Mesenchymal stem cell (in vitro differentiated cells and primary cell): ENCODE measurements at regions not wholly inside any gene's neighbourhood (a gene's known extent, or its start where the extent isn't known, plus 50 kb on each side); places are given as distances from the start of the nearest gene placed in this dataset.

Source experiments
- DNase-seq: peaks from one replicate; pipeline ENCODE4 v3.0.0-alpha.2; 2013
- H2AFZ ChIP-seq: one replicate; pipeline ENCODE4 v1.6.1; 2013; ENCODE audit warnings: low read depth, mild to moderate bottlenecking, control low read depth, inconsistent platforms, low read length, moderate library complexity
- H2AK5ac ChIP-seq: 2 replicates; pipeline ENCODE4 v1.6.1; 2013; ENCODE audit warnings: low read length, moderate library complexity, mild to moderate bottlenecking, inconsistent platforms; ENCODE audit not compliant: severe bottlenecking
- H2BK120ac ChIP-seq: one replicate; pipeline ENCODE4 v1.6.1; 2013; ENCODE audit warnings: low read depth, mild to moderate bottlenecking, inconsistent platforms, low read length, moderate library complexity
- H2BK12ac ChIP-seq, 2 experiments: one replicate each; pipeline ENCODE4 v1.6.1; 2013; ENCODE audit warnings: inconsistent platforms in 2 of 2, low read length in 2 of 2, mild to moderate bottlenecking in 2 of 2, moderate library complexity in 2 of 2, control low read depth in 1 of 2
- H2BK15ac ChIP-seq: one replicate; pipeline ENCODE4 v1.6.1; 2013; ENCODE audit warnings: mild to moderate bottlenecking, low read depth, inconsistent platforms; ENCODE audit not compliant: poor library complexity, severe bottlenecking
- H2BK5ac ChIP-seq: 2 replicates; pipeline ENCODE4 v1.6.1; 2013; ENCODE audit warnings: low read depth, mild to moderate bottlenecking, low read length, control low read depth, inconsistent platforms; ENCODE audit not compliant: poor library complexity, severe bottlenecking
- H3K14ac ChIP-seq, 2 experiments: one replicate each; pipeline ENCODE4 v1.6.1; 2013; ENCODE audit warnings: inconsistent platforms in 2 of 2, low read length in 2 of 2, control low read depth in 1 of 2, mild to moderate bottlenecking in 1 of 2, moderate library complexity in 1 of 2
- H3K18ac ChIP-seq, 2 experiments: one replicate each; pipeline ENCODE4 v1.6.1; 2013; ENCODE audit warnings: inconsistent platforms in 2 of 2, low read length in 2 of 2, control low read depth in 1 of 2, low read depth in 1 of 2, mild to moderate bottlenecking in 1 of 2
- H3K23ac ChIP-seq, 2 experiments: one replicate each; pipeline ENCODE4 v1.6.1; 2013; ENCODE audit warnings: inconsistent platforms in 2 of 2, low read length in 2 of 2, mild to moderate bottlenecking in 2 of 2, moderate library complexity in 2 of 2, control low read depth in 1 of 2
- H3K27ac ChIP-seq: 2 replicates; pipeline ENCODE4 v1.5.1; 2013; ENCODE audit warnings: mild to moderate bottlenecking, moderate library complexity, low read length, control low read depth, inconsistent platforms; ENCODE audit not compliant: poor library complexity, severe bottlenecking
- H3K27me3 ChIP-seq, 2 experiments: 2 replicates each; pipeline versions ENCODE4 v1.6.1 to v1.7.0; 2013; ENCODE audit warnings: low read length in 2 of 2, mild to moderate bottlenecking in 2 of 2, moderate library complexity in 2 of 2, control low read depth in 1 of 2, inconsistent platforms in 1 of 2; ENCODE audit not compliant: control insufficient read depth in 1 of 2, insufficient read depth in 1 of 2
- H3K36me3 ChIP-seq, 2 experiments: 2 replicates each; pipeline versions ENCODE4 v1.6.1 to v1.7.0; 2013; ENCODE audit warnings: low read length in 2 of 2, control low read depth in 1 of 2, inconsistent platforms in 1 of 2, low read depth in 1 of 2, mild to moderate bottlenecking in 1 of 2; ENCODE audit not compliant: insufficient read depth in 2 of 2, control insufficient read depth in 1 of 2
- H3K4ac ChIP-seq, 2 experiments: one replicate each; pipeline ENCODE4 v1.6.1; 2013; ENCODE audit warnings: inconsistent platforms in 2 of 2, low read length in 2 of 2, mild to moderate bottlenecking in 2 of 2, moderate library complexity in 2 of 2, control low read depth in 1 of 2, low read depth in 1 of 2
- H3K4me1 ChIP-seq: 2 replicates; pipeline ENCODE4 v1.6.1; 2013; ENCODE audit warnings: low read depth, low read length, control low read depth; ENCODE audit not compliant: control insufficient read depth, insufficient read depth
- H3K4me2 ChIP-seq: 2 replicates; pipeline ENCODE4 v1.6.1; 2013; ENCODE audit warnings: low read length, mild to moderate bottlenecking, inconsistent platforms; ENCODE audit not compliant: poor library complexity, severe bottlenecking
- H3K4me3 ChIP-seq, 2 experiments: 2 replicates each; pipeline versions ENCODE4 v1.5.1 to v1.7.0; 2013; ENCODE audit warnings: low read length in 2 of 2, mild to moderate bottlenecking in 2 of 2, control low read depth in 1 of 2, low read depth in 1 of 2; ENCODE audit not compliant: insufficient read depth in 1 of 2
- H3K79me1 ChIP-seq: replicated peaks from 2 replicates; pipeline ENCODE4 v1.6.1; 2013; ENCODE audit warnings: mild to moderate bottlenecking, control low read depth, low read length, inconsistent platforms; ENCODE audit not compliant: poor library complexity, severe bottlenecking
- H3K9ac ChIP-seq: 2 replicates; pipeline ENCODE4 v1.7.0; 2013; ENCODE audit warnings: mild to moderate bottlenecking, low read length, moderate library complexity
- H3K9me3 ChIP-seq: 2 replicates; pipeline ENCODE4 v1.7.0; 2013; ENCODE audit warnings: mild to moderate bottlenecking, low read length; ENCODE audit not compliant: control insufficient read depth
- H4K8ac ChIP-seq: one replicate; pipeline ENCODE4 v1.6.1; 2013; ENCODE audit warnings: inconsistent platforms, mild to moderate bottlenecking, low read length, moderate library complexity
- H4K91ac ChIP-seq: one replicate; pipeline ENCODE4 v1.6.1; 2013; ENCODE audit warnings: mild to moderate bottlenecking, low read length, inconsistent platforms
- WGBS: methylation state at CpG from one replicate; pipeline ENCODE4 v1.1.7; 2013; ENCODE audit warnings: mixed read lengths; 5-methylcytosine and 5-hydroxymethylcytosine counted together

GRCh38 chr12:98374007-98374406 lies 141.4 kb upstream of the TMPO start:
- Histone ChIP-seq H3K36me3 (no peaks in the 10 kb centered on the region), H3K9me3 (no peaks in the 10 kb centered on the region), H3K79me1 (no peaks in the 10 kb centered on the region), H3K4me3 (no peak overlapping the region), H3K18ac (no peak overlapping the region), H3K4ac (no peak overlapping the region), H3K27me3 (peaks cover 28 to 51% of the 10 kb centered on the region in 2 experiments), H3K4me2 (no peak overlapping the region), H4K91ac (no peak overlapping the region), H3K9ac (no peak overlapping the region), H2AK5ac (no peak overlapping the region), H3K27ac (no peak overlapping the region), H2BK120ac (no peak overlapping the region), H3K23ac (no peak overlapping the region), H2BK5ac (no peak overlapping the region), H3K14ac (no peak overlapping the region), H4K8ac (no peak overlapping the region), H2BK15ac (no peak overlapping the region), H3K4me1 (no peaks in the 10 kb centered on the region), H2AFZ (no peak overlapping the region), H2BK12ac (no peak overlapping the region)
- 82% methylated on average over 1 of the region's 1 CpG for WGBS
- no peak for DNase-seq

- no peak for DNase-seq
- H2BK12ac ChIP-seq, result no peak overlapping the region
- no peak overlapping the region for H2BK5ac ChIP-seq
- H3K18ac ChIP-seq, result no peak overlapping the region
- no peaks in the 10 kb centered on the region for H3K9me3 ChIP-seq
- H3K79me1 ChIP-seq, result no peaks in the 10 kb centered on the region
- no CpG with 5 or more reads among the region's 1 CpG for WGBS
- H3K4ac ChIP-seq, result no peak overlapping the region
- no peaks in the 10 kb centered on the region for H3K36me3 ChIP-seq
- H3K27me3 ChIP-seq, result peaks cover 25 to 50% of the 10 kb centered on the region in 2 experiments
- H3K23ac ChIP-seq, result no peak overlapping the region
- no peak overlapping the region for H3K4me3 ChIP-seq
- no peak overlapping the region for H3K4me2 ChIP-seq
- no peak overlapping the region for H4K91ac ChIP-seq
- H2BK15ac ChIP-seq, result no peak overlapping the region
- no peaks in the 10 kb centered on the region for H3K4me1 ChIP-seq
- H3K27ac ChIP-seq, result no peak overlapping the region
- no peak overlapping the region for H2AK5ac ChIP-seq
- no peak overlapping the region for H4K8ac ChIP-seq
- H2AFZ ChIP-seq, result no peak overlapping the region
- H2BK120ac ChIP-seq, result no peak overlapping the region
- H3K9ac ChIP-seq, result no peak overlapping the region
- no peak overlapping the region for H3K14ac ChIP-seq
These were observed 136.3 kb upstream of the TMPO start for GRCh38 chr12:98379106-98379505.

DNA sequence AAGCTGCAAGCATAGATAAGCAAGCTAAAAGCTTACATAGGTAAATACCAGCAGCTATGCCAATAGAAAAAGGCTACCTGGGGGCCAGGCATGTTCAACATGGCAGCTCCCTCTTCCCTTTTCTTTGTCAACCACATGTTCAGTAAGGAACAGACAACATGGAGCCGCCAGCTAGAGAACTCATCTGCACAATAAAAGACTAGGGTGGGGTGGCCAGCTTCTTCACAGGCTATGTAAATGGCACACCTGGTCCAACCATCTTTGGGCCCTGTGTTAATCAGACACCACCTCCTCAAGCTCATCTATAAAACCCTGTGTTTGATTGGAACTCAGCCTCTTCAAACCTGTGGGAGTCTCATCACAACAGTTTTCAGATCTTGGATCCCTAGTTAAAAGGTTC lies 129.7 kb upstream of the TMPO start:
- 84% methylated on average over 1 of the region's 1 CpG for WGBS
- no peak overlapping the region for H2AK5ac ChIP-seq

DNA sequence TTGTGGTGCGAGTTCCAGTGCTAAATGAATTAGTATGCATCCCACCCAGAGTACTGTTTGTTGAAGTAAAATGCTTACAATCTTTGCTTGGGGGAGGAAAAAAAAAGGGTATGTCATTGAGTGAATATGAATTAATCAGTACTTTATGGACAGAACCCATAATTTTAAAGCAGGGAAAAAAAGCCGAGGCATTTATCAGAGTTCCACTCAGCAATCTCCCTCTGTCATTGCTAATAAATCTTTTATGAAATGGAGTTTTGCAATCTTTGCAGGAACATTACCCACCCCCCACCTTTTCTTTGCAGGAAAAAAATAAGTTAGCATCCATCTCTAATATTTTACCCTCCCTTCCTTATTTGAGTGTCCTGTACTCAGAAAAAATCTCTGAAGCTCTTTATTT lies 127.9 kb upstream of the TMPO start:
- H3K18ac ChIP-seq, result no peak overlapping the region
- H3K14ac ChIP-seq, result no peak overlapping the region
- H3K27me3 ChIP-seq, result peaks cover 5 to 10% of the 10 kb centered on the region in 2 experiments
- whole genome bisulfite sequencing, result 89% methylated on average over 2 of the region's 2 CpGs
- no peak overlapping the region for H3K4me3 ChIP-seq
- no peak overlapping the region for H3K4me2 ChIP-seq
- H2BK5ac ChIP-seq, result no peak overlapping the region
- no peak overlapping the region for H2BK120ac ChIP-seq
- no peak overlapping the region for H3K4ac ChIP-seq
- H2BK15ac ChIP-seq, result no peak overlapping the region
- no peaks in the 10 kb centered on the region for H3K4me1 ChIP-seq
- no peak overlapping the region for H2AFZ ChIP-seq
- no peaks in the 10 kb centered on the region for H3K79me1 ChIP-seq
- H3K27ac ChIP-seq, result no peak overlapping the region
- no peaks in the 10 kb centered on the region for H3K9me3 ChIP-seq
- H4K8ac ChIP-seq, result no peak overlapping the region
- DNase-seq, result no peak
- no peaks in the 10 kb centered on the region for H3K36me3 ChIP-seq
- no peak overlapping the region for H3K23ac ChIP-seq
- H2BK12ac ChIP-seq, result no peak overlapping the region
- H4K91ac ChIP-seq, result no peak overlapping the region
- no peak overlapping the region for H2AK5ac ChIP-seq
- no peak overlapping the region for H3K9ac ChIP-seq

More for the DNA sequence above, 129.7 kb upstream of the TMPO start:
- no peaks in the 10 kb centered on the region for H3K36me3 ChIP-seq
- no peak overlapping the region for H2BK15ac ChIP-seq
- no peak overlapping the region for H4K91ac ChIP-seq
- H3K14ac ChIP-seq, result no peak overlapping the region
- H3K27ac ChIP-seq, result no peak overlapping the region
- H3K18ac ChIP-seq, result no peak overlapping the region
- H3K4ac ChIP-seq, result no peak overlapping the region
- no peak overlapping the region for H3K4me2 ChIP-seq
- no peak overlapping the region for H2AFZ ChIP-seq
- no peak for DNase-seq
- peaks cover 5 to 10% of the 10 kb centered on the region in 2 experiments for H3K27me3 ChIP-seq
- H3K9me3 ChIP-seq, result no peaks in the 10 kb centered on the region
- H2BK12ac ChIP-seq, result no peak overlapping the region
- H4K8ac ChIP-seq, result no peak overlapping the region
- H3K4me1 ChIP-seq, result no peaks in the 10 kb centered on the region
- no peak overlapping the region for H3K4me3 ChIP-seq
- no peak overlapping the region for H2BK5ac ChIP-seq
- no peaks in the 10 kb centered on the region for H3K79me1 ChIP-seq
- no peak overlapping the region for H2BK120ac ChIP-seq
- no peak overlapping the region for H3K23ac ChIP-seq
- no peak overlapping the region for H3K9ac ChIP-seq
